Fibroblast of lung (primary cell): ENCODE measurements at regions not wholly inside any gene's neighbourhood (a gene's known extent, or its start where the extent isn't known, plus 50 kb on each side); places are given as distances from the start of the nearest gene placed in this dataset.

ENCODE experiments used
- CTCF ChIP-seq, 2 donors: IDR thresholded peaks in 1 of 2; conservative IDR thresholded peaks in 1 of 2; 1 replicate in 1 of 2; 2 replicates in 1 of 2; pipeline ENCODE4 v1.5.1; 2011 to 2012; ENCODE audit warnings: low read length in 2 of 2, control low read depth in 1 of 2, inconsistent platforms in 1 of 2, low read depth in 1 of 2, mild to moderate bottlenecking in 1 of 2
- EZH2 ChIP-seq: IDR thresholded peaks from 2 replicates; pipeline ENCODE4 v1.5.1; 2012; ENCODE audit warnings: low read length, control low read depth, mild to moderate bottlenecking; ENCODE audit errors: missing control alignments

- TF ChIP-seq CTCF (conservative IDR thresholded peaks at IDR 0.05 in 1 of 2, IDR thresholded peaks at IDR 0.05 in 1 of 2; ENCODE audit: low read depth in 1 of 2, low read length in 2 of 2) = no peak
- TF ChIP-seq EZH2 = no peak
These were observed 1485.6 kb downstream of the PCDH19 start for GRCh38 chrX:98924511-98924910.
